GM23338 (cell line): ENCODE measurements at regions not wholly inside any gene's neighbourhood (a gene's known extent, or its start where the extent isn't known, plus 50 kb on each side); places are given as distances from the start of the nearest gene placed in this dataset.

Source experiments
- ATAC-seq: fragments of 200-7000 bp; cut with Tn5 transposase; 3 replicates; pipeline ENCODE4 v1.9.1; 2020
- DNase-seq: peaks from one replicate; pipeline ENCODE4 v3.0.0-alpha.2; 2015; ENCODE audit warnings: low spot score
- H2AFZ ChIP-seq: fragments of 200-600 bp; sonication (generic); 2 replicates; pipeline ENCODE4 v1.8.0; 2016; ENCODE audit warnings: antibody characterized with exemption, mild to moderate bottlenecking, moderate library complexity
- H3F3A ChIP-seq: fragments of 200-600 bp; sonication (generic); replicated peaks from 2 replicates; pipeline ENCODE4 v1.8.0; 2017; ENCODE audit warnings: antibody characterized with exemption, mixed run types, low read depth
- H3K27ac ChIP-seq: fragments of 200-600 bp; sonication (generic); 2 replicates; pipeline ENCODE4 v1.6.1; 2016; ENCODE audit warnings: low read depth
- H3K27me3 ChIP-seq: fragments of 200-600 bp; sonication (generic); 2 replicates; pipeline ENCODE4 v1.8.0; 2016; ENCODE audit warnings: mild to moderate bottlenecking, mixed run types, moderate library complexity; ENCODE audit not compliant: insufficient read depth
- H3K36me3 ChIP-seq: fragments of 200-600 bp; sonication (generic); 2 replicates; pipeline ENCODE4 v1.8.0; 2016; ENCODE audit warnings: mild to moderate bottlenecking; ENCODE audit not compliant: insufficient read depth
- H3K4me1 ChIP-seq: fragments of 200-600 bp; sonication (generic); 2 replicates; pipeline ENCODE4 v1.8.0; 2016; ENCODE audit warnings: mild to moderate bottlenecking, moderate library complexity; ENCODE audit not compliant: insufficient read depth
- H3K4me2 ChIP-seq: fragments of 200-600 bp; sonication (generic); 2 replicates; pipeline ENCODE4 v1.7.1; 2017; ENCODE audit warnings: mixed run types
- H3K4me3 ChIP-seq: fragments of 200-600 bp; sonication (generic); 2 replicates; pipeline ENCODE4 v1.6.1; 2016; ENCODE audit warnings: mixed run types
- H3K79me2 ChIP-seq: fragments of 200-600 bp; sonication (generic); replicated peaks from 2 replicates; pipeline ENCODE4 v1.8.0; 2017; ENCODE audit warnings: mild to moderate bottlenecking; ENCODE audit not compliant: insufficient read depth
- H3K9me2 ChIP-seq: fragments of 200-600 bp; sonication (generic); 2 replicates; pipeline ENCODE4 v1.8.0; 2017; ENCODE audit not compliant: insufficient read depth
- H4K20me1 ChIP-seq: fragments of 200-600 bp; sonication (generic); replicated peaks from 2 replicates; pipeline ENCODE4 v1.8.0; 2017; ENCODE audit warnings: mild to moderate bottlenecking; ENCODE audit not compliant: insufficient read depth
- H3K27ac Mint-ChIP-seq: 2 replicates; pipeline ENCODE4 v1.8.0; 2020; ENCODE audit warnings: inconsistent platforms, mild to moderate bottlenecking, moderate library complexity, mixed read lengths
- H3K27me3 Mint-ChIP-seq: 3 replicates; pipeline ENCODE4 v1.8.0; 2022; ENCODE audit warnings: low read depth, mild to moderate bottlenecking, moderate library complexity, mixed read lengths, inconsistent platforms; ENCODE audit not compliant: insufficient read depth, poor library complexity
- H3K36me3 Mint-ChIP-seq: 3 replicates; pipeline ENCODE4 v1.8.0; 2021; ENCODE audit warnings: low read depth, mild to moderate bottlenecking, inconsistent platforms, moderate library complexity, mixed read lengths
- H3K4me1 Mint-ChIP-seq: 3 replicates; pipeline ENCODE4 v1.8.0; 2020; ENCODE audit warnings: mild to moderate bottlenecking, inconsistent platforms, mixed read lengths
- H3K4me3 Mint-ChIP-seq: 3 replicates; pipeline ENCODE4 v1.8.0; 2021; ENCODE audit warnings: moderate library complexity, mild to moderate bottlenecking, inconsistent platforms, mixed read lengths
- H3K9me3 Mint-ChIP-seq: 3 replicates; pipeline ENCODE4 v1.8.0; 2020; ENCODE audit warnings: moderate library complexity, mild to moderate bottlenecking, inconsistent platforms, mixed read lengths
- CTCF ChIP-seq, 2 experiments: fragments of 200-600 bp in 1 of 2; sonication (generic) in 1 of 2; conservative IDR thresholded peaks; 2 replicates each; pipeline versions ENCODE4 v1.5.1 to v1.6.1; 2016 to 2017; ENCODE audit warnings: antibody characterized with exemption in 2 of 2, low read depth in 2 of 2, mild to moderate bottlenecking in 2 of 2, moderate library complexity in 1 of 2
- ETS1 ChIP-seq: IDR thresholded peaks from 2 replicates; pipeline ENCODE4 v1.6.1; 2016; ENCODE audit warnings: antibody characterized with exemption
- EZH2 ChIP-seq: fragments of 200-600 bp; sonication (generic); IDR thresholded peaks from one replicate; pipeline ENCODE4 v1.8.0; 2017; ENCODE audit warnings: antibody characterized with exemption, mild to moderate bottlenecking, low read depth; ENCODE audit not compliant: unreplicated experiment
- JUNB ChIP-seq: IDR thresholded peaks from one replicate; pipeline ENCODE4 v1.6.1; 2016; ENCODE audit warnings: antibody characterized with exemption; ENCODE audit not compliant: unreplicated experiment
- NANOG ChIP-seq: IDR thresholded peaks from 2 replicates; pipeline ENCODE4 v1.6.1; 2016; ENCODE audit warnings: antibody characterized with exemption, borderline replicate concordance
- POLR2AphosphoS5 ChIP-seq: IDR thresholded peaks from 2 replicates; pipeline ENCODE4 v1.6.1; 2016; ENCODE audit warnings: antibody characterized with exemption, low read depth
- REST ChIP-seq: IDR thresholded peaks from one replicate; pipeline ENCODE4 v1.6.1; 2018; ENCODE audit warnings: antibody characterized with exemption; ENCODE audit not compliant: unreplicated experiment
- STAT1 ChIP-seq: IDR thresholded peaks from one replicate; pipeline ENCODE4 v1.6.1; 2016; ENCODE audit warnings: antibody characterized with exemption; ENCODE audit not compliant: unreplicated experiment
- ZNF114 ChIP-seq: fragments of 250-450 bp; sonication (Bioruptor Pico); IDR thresholded peaks from 2 replicates; pipeline ENCODE4 v1.5.0; 2020; ENCODE audit warnings: mild to moderate bottlenecking, moderate library complexity
- ZNF331 ChIP-seq: fragments of 250-450 bp; sonication (Bioruptor Pico); IDR thresholded peaks from 2 replicates; pipeline ENCODE4 v1.5.0; 2020; ENCODE audit warnings: low read depth, mild to moderate bottlenecking, moderate library complexity

- no peak for TF ChIP-seq CTCF (conservative IDR thresholded peaks at IDR 0.05; ENCODE audit: low read depth in 2 of 2)
- TF ChIP-seq ZNF331 (CRISPR knock-in tag), result no peak
- no peak for TF ChIP-seq ZNF114
- no peak for TF ChIP-seq JUNB
- no peak for TF ChIP-seq ETS1
- no peak for TF ChIP-seq POLR2AphosphoS5
Observed at GRCh38 chr2:83582589-83582988, 876.5 kb downstream of the SUCLG1 start (continued).

- Mint-ChIP-seq H3K27me3 (no peaks in the 10 kb centered on the region), H3K36me3 (no peaks in the 10 kb centered on the region), H3K4me1 (peaks cover 7% of the 10 kb centered on the region; the same call in 2 of the 3 replicates), H3K27ac (no peak overlapping the region), H3K4me3 (no peak overlapping the region), H3K9me3 (no peaks in the 10 kb centered on the region)
- H3K9me2 ChIP-seq, result no peaks in the 10 kb centered on the region
- no peak for ATAC-seq
- peak overlapping the region; percentile 84; the same call in 1 of the 2 replicates for H2AFZ ChIP-seq
- no peaks in the 10 kb centered on the region for H3F3A ChIP-seq
- peaks cover 11% of the 10 kb centered on the region for H3K4me1 ChIP-seq
- no peaks in the 10 kb centered on the region for H3K27me3 ChIP-seq
- H3K4me2 ChIP-seq, result no peak overlapping the region
- H3K27ac ChIP-seq, result no peak overlapping the region
- no peak for TF ChIP-seq ZNF331 (CRISPR knock-in tag)
- no peak for TF ChIP-seq EZH2
- no peaks in the 10 kb centered on the region for H4K20me1 ChIP-seq
- H3K36me3 ChIP-seq, result no peaks in the 10 kb centered on the region
- no peak overlapping the region for H3K4me3 ChIP-seq
- DNase-seq, result no peak
- H3K79me2 ChIP-seq, result no peaks in the 10 kb centered on the region
Observed at GRCh38 chr2:83579507-83579906, 879.6 kb downstream of the SUCLG1 start.

DNA sequence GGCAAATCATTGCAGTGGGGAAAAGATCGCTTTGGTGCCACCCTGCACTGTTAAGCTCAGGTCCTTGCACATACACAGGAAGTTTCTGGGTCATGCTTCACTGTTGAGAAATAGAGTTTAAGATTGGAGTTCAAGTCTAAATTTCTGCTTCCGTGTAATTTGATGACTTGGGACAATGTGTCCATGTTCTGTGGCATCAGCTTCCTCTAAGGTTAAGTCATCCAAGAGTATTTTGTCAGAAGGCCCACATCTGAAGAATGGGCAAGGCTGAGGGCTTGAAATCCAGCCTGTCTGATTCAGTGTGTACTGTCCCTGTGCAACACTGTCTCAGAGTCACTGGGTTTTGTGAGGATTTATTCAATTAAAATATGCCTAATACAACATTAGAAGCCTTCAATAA is 880.7 kb downstream of the SUCLG1 start:
- Histone ChIP-seq H3K27ac (no peak overlapping the region), H2AFZ (peak overlapping the region; percentile 76; the same call in 1 of the 2 replicates), H3K4me2 (no peak overlapping the region), H3K79me2 (no peaks in the 10 kb centered on the region), H3K9me2 (no peaks in the 10 kb centered on the region), H3K4me3 (no peak overlapping the region), H3K27me3 (no peaks in the 10 kb centered on the region), H3K4me1 (no peaks in the 10 kb centered on the region), H3K36me3 (no peaks in the 10 kb centered on the region), H3F3A (no peaks in the 10 kb centered on the region), H4K20me1 (no peaks in the 10 kb centered on the region)
- ATAC-seq (no peak), DNase-seq (no peak)
- Mint-ChIP-seq H3K27me3 (no peaks in the 10 kb centered on the region), H3K4me3 (no peak overlapping the region), H3K27ac (no peak overlapping the region), H3K9me3 (no peaks in the 10 kb centered on the region), H3K4me1 (peaks cover 3% of the 10 kb centered on the region; the same call in 1 of the 3 replicates), H3K36me3 (no peaks in the 10 kb centered on the region)
- TF ChIP-seq NANOG (no peak), POLR2AphosphoS5 (no peak), STAT1 (no peak), REST (no peak), ZNF114 (no peak)
